GM21529 (cell line): ENCODE measurements at regions not wholly inside any gene's neighbourhood (a gene's known extent, or its start where the extent isn't known, plus 50 kb on each side); places are given as distances from the start of the nearest gene placed in this dataset.

Source experiments
- ATAC-seq: cut with Tn5 transposase; IDR thresholded peaks from one replicate; pipeline ENCODE4 v1.9.1; 2021; ENCODE audit not compliant: unreplicated experiment

- no peak for ATAC-seq
Observed at GRCh38 chr12:82529101-82529500, 157.6 kb upstream of the TMTC2 start.

- ATAC-seq: no peak
Observed at GRCh38 chr12:82529954-82530353, 156.8 kb upstream of the TMTC2 start.

GRCh38 chr12:82530394-82530793 is 156.3 kb upstream of the TMTC2 start:
- ATAC-seq: no peak

GRCh38 chr12:82533341-82533740 is 153.4 kb upstream of the TMTC2 start:
- no peak for ATAC-seq

- no peak for ATAC-seq
Observed at GRCh38 chr12:82537436-82537835, 149.3 kb upstream of the TMTC2 start.

- peak; percentile 84 for ATAC-seq
Observed at GRCh38 chr12:82554529-82554928, 132.2 kb upstream of the TMTC2 start.

- no peak for ATAC-seq
Observed at GRCh38 chr12:82555699-82556098, 131.0 kb upstream of the TMTC2 start.

GRCh38 chr12:82565966-82566365 is 120.7 kb upstream of the TMTC2 start:
- ATAC-seq: no peak

- no peak for ATAC-seq
Observed at GRCh38 chr12:82567688-82568087, 119.0 kb upstream of the TMTC2 start.

- ATAC-seq: no peak
Observed at GRCh38 chr12:82574191-82574590, 112.5 kb upstream of the TMTC2 start.

GRCh38 chr12:82578725-82579124 is 108.0 kb upstream of the TMTC2 start:
- no peak for ATAC-seq

- no peak for ATAC-seq
Observed at GRCh38 chr12:82583756-82584155, 103.0 kb upstream of the TMTC2 start.

GRCh38 chr12:82593143-82593542 is 93.6 kb upstream of the TMTC2 start:
- ATAC-seq: peak; percentile 53

- peak; percentile 92 for ATAC-seq
Observed at GRCh38 chr12:82593901-82594396, 92.8 kb upstream of the TMTC2 start.

- ATAC-seq: no peak
Observed at GRCh38 chr12:82595941-82596340, 90.8 kb upstream of the TMTC2 start.

GRCh38 chr12:82596483-82596882 is 90.2 kb upstream of the TMTC2 start:
- no peak for ATAC-seq

- ATAC-seq: no peak
Observed at GRCh38 chr12:82600379-82600778, 86.3 kb upstream of the TMTC2 start.

- peak; percentile 43 for ATAC-seq
Observed at GRCh38 chr12:82603647-82604046, 83.1 kb upstream of the TMTC2 start.

- peak; percentile 66 for ATAC-seq
Observed at GRCh38 chr12:82605115-82605514, 81.6 kb upstream of the TMTC2 start.

GRCh38 chr12:82608706-82609105 is 78.0 kb upstream of the TMTC2 start:
- ATAC-seq: no peak

- ATAC-seq: no peak
Observed at GRCh38 chr12:82609234-82609914, 77.3 kb upstream of the TMTC2 start.

- ATAC-seq: no peak
Observed at GRCh38 chr12:82619644-82620043, 67.1 kb upstream of the TMTC2 start.

GRCh38 chr12:82620917-82621316 is 65.8 kb upstream of the TMTC2 start:
- no peak for ATAC-seq
